ENCODE measurements at regions not wholly inside any gene's neighbourhood (a gene's known extent, or its start where the extent isn't known, plus 50 kb on each side); places are given as distances from the start of the nearest gene placed in this dataset.

DNA sequence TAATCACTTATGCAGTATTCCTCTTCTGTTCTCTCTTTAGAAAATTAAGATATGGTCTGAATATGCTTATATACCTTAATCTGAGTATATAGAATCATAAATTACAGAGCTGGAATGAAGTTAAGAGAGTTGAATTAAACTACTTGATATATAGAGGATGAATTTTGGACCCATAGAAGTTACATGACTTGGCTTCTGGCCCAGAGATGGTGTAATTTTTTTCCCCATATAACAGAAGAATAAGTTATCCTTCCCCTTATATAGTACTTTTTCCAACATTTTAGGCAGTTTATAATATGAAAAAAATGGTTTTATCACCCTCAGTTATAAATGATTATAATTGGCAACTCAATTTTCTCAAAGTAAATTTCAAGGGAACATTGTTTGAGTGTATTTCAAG lies 616.3 kb downstream of the TBC1D4 start:
- DNase-seq: no peak

- DNase-seq: no peak
These were observed 621.2 kb downstream of the TBC1D4 start for GRCh38 chr13:74860789-74861188.

- DNase-seq: no peak
These were observed 631.1 kb downstream of the TBC1D4 start for GRCh38 chr13:74850893-74851292.

DNA sequence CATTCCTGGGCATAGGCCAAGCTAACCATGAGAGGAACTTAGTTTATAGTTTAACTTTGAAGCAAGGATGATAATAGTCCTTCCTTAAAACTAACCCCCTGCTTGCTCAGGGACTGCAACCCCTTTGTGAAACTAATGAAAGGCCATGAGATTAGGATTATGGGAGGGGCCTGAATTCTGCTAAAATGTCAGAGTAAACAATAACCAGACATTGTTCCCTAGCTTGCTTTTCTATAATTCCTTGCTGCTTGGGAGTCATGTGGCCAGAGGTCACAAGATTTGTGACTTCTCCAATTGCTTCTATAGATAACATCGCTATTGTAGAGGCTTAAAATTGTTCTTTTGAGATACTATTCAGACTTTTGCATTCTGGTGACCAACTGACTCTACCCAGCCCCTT lies 634.0 kb downstream of the TBC1D4 start:
- peak; percentile 35 for DNase-seq

DNA sequence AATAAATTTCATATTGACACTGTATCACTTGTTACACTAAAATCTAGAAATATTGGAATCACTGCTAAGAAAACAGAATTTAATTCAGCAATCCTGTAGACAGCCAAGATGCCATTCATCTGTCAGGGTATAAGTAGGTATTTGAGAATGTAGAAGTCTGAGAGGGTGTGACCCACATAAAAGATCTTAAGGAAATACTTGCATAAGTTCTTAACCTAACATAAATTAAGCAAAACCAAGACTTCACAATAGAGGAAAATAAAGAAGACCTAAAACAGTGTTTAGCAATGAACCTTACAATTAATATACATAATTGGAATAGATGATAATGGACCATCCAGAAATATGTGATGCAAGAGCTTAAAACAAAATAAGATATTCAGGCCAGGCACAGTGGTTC lies 636.2 kb downstream of the TBC1D4 start:
- no peak for DNase-seq

- DNase-seq: no peak
These were observed 640.3 kb downstream of the TBC1D4 start for GRCh38 chr13:74841651-74842050.

DNA sequence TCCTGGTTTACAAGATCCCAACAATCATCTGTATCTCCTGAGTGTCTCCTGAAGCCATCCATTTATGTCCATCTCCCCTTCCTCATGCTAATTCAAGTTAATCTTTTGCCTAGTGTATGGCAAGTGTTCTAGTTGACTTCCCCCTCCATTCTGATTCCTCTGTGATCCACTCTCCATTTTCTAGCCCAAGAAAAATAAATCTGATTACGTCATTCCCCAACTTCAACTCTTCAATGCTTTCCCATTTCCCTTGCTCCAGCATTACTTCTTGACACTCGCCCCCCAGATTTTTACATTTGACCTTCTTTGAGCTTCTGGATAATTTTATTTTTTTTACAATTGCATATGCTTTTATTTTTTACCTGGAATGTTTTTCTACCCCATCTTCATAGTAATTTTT lies 640.8 kb downstream of the TBC1D4 start:
- no peak for DNase-seq

DNA sequence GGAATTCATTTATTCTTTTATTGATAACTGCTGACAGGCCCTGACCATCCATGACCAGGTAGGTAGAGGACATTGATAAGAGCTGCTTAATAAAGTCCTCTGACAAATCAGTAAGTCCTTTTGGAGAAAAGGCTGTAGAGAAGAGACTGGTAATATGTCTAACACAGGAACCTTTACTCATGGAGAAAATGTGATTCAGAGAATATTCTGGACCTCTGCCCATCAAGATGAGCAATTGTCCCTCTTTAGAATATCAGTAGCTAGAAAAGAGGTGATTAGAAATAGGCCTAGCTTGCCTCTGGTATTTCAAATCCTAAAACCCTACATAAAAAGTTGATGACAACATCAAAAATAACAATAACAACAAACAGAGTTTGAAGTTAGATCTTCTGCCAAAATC lies 642.3 kb downstream of the TBC1D4 start:
- no peak for DNase-seq

DNA sequence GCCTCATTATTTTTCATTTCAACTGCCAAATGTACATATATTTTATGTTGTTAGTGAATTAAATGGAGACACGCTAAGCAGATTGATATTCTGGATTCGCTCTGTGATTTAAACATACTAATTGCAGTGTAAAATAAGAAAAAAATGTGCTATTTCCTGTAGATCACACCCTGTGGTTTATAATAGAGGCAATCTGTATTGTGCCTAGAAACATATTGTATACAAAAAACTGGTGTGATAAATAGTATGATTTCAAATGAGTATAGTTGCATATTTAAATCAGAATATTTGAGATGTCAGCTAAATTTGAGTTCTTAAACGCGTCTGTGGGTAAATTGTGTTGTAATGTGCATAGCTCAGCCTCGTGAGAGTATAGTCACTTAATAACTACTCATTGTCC lies 643.9 kb downstream of the TBC1D4 start:
- DNase-seq: no peak

DNA sequence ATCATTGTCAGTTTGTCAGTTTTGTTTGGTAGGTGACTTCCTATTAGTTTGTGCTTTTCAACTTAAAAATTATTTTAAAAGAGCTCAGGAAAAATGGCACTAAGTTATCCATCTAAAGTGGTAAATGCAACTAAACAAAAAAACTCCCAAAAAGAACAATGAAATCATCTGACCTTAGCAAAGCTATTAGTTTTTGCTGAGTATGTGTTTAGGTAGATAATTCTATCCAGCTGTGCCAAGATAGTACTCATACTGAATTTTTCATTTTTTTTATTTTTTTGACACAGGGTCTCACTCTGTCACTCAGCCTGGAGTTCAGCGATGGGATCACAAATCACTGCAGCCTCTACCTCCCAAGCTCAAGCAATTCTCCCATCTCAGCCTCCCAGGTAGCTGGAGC lies 645.3 kb downstream of the TBC1D4 start:
- DNase-seq: no peak

DNA sequence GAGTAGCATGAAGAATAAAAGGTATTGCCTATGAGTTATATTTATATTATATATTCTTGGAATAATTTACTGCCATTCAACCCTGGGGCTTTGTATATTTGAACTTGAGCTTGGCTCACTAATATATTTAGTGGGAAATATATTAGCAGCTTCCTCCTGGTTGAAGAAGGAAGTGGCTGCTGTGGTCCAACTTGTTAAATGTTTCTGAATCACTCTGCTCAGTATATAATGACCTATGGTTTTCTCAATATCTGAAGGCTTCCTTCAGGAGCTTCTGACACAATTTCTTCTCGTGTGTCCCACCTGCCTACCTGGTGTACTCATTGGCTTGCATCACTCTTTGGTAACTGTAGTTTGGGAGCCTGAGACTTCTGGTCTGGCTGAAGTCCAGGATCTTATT lies 646.4 kb downstream of the TBC1D4 start:
- DNase-seq: no peak

DNA sequence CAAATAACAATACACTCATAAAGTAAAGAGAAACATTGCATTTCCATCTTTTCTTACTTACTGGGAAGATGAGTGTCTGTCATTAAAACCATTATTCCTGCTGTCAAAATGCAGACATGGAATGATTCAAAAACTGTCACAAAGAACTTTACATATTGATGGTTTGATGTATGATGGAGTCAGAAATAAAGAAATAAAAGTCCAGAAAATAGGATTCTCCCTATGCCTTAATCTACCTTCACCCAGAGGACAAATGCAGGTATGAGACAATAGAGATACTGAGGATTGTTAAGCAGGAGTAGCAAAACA lies 656.1 kb downstream of the TBC1D4 start:
- DNase-seq: no peak

- no peak for DNase-seq
These were observed 656.6 kb downstream of the TBC1D4 start for GRCh38 chr13:74825152-74825937.

- no peak for DNase-seq
These were observed 661.2 kb downstream of the TBC1D4 start for GRCh38 chr13:74820809-74821208.

DNA sequence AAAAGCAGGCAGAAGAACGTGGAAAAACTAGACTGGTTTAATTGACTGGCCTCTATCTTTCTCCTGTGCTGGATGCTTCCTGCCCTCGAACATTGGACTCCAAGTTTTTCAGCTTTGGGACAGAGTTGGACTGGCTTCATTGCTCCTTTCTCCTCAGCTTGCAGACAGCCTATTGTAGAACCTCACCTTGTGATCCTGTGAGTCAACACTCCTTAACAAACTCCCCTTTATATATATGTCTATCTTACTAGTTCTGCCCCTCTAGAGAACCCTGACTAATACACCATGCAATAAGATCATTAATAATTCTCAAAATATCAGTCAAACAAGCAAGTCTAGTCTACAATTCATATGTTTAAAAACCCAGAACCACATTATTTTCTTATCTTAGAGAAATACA lies 662.4 kb downstream of the TBC1D4 start:
- DNase-seq: no peak

- no peak for DNase-seq
These were observed 665.2 kb downstream of the TBC1D4 start for GRCh38 chr13:74816737-74817136.

DNA sequence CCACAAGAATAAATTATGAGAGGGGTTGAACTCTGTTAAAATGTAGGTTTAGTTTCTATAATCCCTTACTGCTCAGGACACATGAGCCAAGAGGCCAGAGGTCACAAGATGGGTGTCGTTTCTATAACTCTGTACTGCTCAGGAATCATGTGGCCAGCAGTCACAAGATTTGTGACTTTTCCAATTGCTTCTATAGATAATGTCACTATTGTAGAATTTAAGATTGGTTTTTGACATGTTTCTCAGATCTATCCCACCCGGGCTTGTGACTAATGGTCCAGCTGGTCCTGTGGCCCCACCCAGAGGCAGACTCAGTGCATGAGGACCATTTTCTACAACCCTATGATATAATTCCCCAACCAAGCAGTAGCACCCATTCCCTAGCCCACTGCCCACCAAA lies 662.0 kb upstream of the KLF12 start:
- DNase-seq: no peak

- DNase-seq: no peak
These were observed 661.3 kb upstream of the KLF12 start for GRCh38 chr13:74795526-74795925.

GRCh38 chr13:74794582-74794981 lies 660.4 kb upstream of the KLF12 start:
- DNase-seq: no peak

DNA sequence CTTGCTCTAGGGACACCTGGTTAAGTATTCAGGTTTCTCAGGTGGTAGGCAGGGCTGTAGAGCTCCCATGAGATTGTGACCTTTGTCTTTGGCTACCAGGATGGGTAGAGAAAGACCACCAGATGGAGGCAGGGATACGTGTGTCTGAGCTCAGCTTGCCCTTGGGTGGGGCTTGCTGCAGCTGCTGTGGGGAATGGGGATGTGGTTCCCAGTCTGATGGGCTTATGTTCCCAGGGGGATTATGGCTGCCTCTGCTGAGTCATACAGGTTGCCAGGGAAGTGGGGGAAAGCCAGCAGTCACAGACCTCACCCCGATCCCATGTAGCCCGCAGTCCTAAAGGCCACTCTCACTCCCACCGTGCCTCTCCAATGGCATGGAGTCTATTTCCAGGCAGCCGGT lies 659.9 kb upstream of the KLF12 start:
- DNase-seq: no peak

DNA sequence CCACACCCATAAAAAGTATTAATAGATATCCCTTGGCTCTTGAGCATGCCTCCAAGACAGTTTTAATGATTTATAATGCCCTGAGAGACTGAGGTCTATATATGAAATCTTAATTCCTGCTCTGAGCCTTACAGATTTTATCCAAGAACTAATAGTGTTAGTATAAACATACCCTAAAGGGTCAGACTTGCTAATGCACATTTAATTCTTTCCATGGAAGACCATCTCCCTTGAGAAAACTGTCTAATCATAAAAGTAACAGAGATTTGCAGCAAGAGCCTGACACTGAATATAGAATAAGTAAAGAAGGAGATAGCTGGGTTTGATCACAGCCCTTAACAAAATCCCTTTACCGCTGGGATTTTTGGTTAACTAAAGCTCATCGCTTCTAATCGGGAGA lies 650.8 kb upstream of the KLF12 start:
- DNase-seq: no peak

GRCh38 chr13:74778946-74779345 lies 644.7 kb upstream of the KLF12 start:
- no peak for DNase-seq

GRCh38 chr13:74778087-74778486 lies 643.9 kb upstream of the KLF12 start:
- no peak for DNase-seq

DNA sequence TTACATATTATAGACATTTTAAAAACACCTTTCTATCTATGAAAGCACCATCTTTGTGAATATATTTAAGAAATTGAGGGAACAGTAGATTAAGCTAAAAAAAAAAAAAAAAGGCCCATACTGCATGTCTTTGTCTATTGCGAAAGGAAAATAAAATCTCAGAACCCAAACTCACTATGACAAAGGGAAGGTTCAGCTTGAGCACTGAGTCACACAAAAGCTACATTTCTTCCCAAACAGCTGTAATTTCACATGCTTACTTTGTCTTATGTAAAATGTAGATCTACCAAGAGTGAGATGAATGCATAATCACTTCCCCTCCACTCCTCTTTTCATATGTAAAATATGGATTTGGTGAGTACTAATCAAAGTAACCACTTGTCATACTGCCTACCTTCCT lies 640.1 kb upstream of the KLF12 start:
- DNase-seq: no peak

GRCh38 chr13:74773248-74773647 lies 639.0 kb upstream of the KLF12 start:
- no peak for DNase-seq

DNA sequence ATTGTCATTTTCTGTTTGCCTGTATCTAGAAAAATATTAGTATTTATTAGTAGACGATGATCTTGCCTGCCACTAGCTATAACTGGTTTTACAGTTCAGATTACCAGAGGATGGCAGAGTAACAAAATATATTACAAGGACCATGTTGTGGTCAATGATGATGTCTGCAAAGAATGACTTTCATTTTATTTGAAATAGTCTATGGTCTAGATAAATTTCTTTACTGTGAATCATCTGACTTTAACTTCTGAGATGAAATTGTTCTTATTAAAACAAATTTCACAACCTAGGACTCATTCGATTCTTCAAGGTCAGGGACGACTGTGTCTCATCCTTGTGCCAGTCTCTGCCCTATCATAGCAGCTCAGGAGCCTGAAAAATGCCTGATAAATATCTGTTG lies 637.8 kb upstream of the KLF12 start:
- DNase-seq: no peak
